ENCODE measurements at regions not wholly inside any gene's neighbourhood (a gene's known extent, or its start where the extent isn't known, plus 50 kb on each side); places are given as distances from the start of the nearest gene placed in this dataset.

DNA sequence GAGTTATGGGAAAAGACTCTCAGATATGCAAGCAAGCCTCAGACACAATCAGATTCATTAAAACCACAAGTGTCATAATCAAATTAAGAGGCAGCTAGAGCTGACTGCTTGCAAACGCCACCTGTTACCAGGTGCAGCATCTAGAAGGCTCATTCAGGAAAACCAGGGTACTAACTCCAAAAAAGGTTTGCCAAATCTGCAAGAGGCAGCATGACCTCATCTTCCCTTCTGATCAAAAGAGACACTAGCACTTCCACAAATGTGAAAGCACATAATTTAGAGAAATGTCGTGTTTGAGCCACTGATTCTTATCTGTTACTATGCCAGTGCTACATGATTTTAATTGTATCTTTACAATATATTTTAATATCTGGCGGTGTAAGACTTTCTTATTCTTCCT lies 123.3 kb upstream of the NANOGP8 start:
- TF ChIP-seq, protein P1, sequence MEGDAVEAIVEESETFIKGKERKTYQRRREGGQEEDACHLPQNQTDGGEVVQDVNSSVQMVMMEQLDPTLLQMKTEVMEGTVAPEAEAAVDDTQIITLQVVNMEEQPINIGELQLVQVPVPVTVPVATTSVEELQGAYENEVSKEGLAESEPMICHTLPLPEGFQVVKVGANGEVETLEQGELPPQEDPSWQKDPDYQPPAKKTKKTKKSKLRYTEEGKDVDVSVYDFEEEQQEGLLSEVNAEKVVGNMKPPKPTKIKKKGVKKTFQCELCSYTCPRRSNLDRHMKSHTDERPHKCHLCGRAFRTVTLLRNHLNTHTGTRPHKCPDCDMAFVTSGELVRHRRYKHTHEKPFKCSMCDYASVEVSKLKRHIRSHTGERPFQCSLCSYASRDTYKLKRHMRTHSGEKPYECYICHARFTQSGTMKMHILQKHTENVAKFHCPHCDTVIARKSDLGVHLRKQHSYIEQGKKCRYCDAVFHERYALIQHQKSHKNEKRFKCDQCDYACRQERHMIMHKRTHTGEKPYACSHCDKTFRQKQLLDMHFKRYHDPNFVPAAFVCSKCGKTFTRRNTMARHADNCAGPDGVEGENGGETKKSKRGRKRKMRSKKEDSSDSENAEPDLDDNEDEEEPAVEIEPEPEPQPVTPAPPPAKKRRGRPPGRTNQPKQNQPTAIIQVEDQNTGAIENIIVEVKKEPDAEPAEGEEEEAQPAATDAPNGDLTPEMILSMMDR (IDR thresholded peaks at IDR 0.05; ENCODE audit: low read depth, low read length, missing control alignments) = no peak
- H3K4me3 ChIP-seq (ENCODE audit: low read depth, low read length) = no peak overlapping the region
- in situ Hi-C loops (cut with HindIII; ENCODE audit: low sequenced_read_pairs) = no loop called here
- DNase-seq (ENCODE audit: low read depth) = no peak

DNA sequence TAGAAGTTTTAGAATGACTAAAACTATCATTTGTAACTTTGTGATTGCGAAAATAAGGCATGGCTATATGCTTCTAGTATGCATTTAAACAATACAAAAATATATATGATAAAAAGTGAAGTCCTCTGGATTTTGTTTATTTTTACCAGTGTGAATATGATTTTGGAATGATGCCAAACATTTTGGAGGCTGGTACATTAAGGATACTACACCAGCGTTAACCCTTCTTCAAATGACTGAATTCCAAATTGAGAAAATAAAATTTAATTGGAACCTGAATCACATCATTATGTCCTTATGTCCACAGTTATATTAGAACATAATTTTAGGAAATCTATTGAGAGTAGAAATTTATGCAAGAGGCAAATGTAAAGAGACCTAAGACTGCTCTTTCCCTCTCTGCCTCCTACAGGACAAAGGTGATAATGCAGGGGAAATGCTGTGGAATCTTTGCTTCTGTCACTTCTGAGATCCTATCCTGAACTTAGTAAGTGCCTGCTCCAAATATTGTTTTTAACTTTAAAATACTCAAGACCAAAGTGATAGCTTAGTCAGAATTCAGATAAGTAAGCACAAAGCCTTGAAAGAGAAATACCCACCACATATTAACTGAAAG lies 121.1 kb upstream of the NANOGP8 start:
- TF ChIP-seq, protein P1 (IDR thresholded peaks at IDR 0.05; ENCODE audit: low read depth, low read length, missing control alignments) = peak; percentile 35
- no peak for DNase-seq (ENCODE audit: low read depth)
- in situ Hi-C loops (cut with HindIII; ENCODE audit: low sequenced_read_pairs) = no loop called here
- no peak overlapping the region for H3K4me3 ChIP-seq (ENCODE audit: low read depth, low read length)

DNA sequence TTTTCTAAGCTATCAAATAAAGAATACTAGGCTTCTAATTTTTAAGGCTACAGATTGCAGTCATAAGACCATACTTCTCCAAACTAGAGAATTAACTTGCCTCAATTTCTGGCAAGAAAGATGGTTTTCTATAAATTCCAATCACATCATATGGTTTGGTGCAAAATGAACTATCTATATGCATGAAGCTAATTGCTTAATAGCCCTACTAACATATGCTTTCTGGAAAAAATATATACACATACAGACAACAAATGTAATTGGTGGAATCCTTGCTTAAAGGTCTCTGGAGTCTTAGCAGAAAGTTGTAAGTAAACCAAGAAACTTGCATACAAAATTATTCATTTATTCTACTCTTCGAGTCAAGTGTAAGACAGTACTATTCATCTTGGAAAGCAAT lies 113.1 kb upstream of the NANOGP8 start:
- TF ChIP-seq, protein P1 (IDR thresholded peaks at IDR 0.05; ENCODE audit: low read depth, low read length, missing control alignments) = no peak
- DNase-seq (ENCODE audit: low read depth) = no peak
- no peak overlapping the region for H3K4me3 ChIP-seq (ENCODE audit: low read depth, low read length)
- in situ Hi-C loops (cut with HindIII; ENCODE audit: low sequenced_read_pairs) = no loop called here

DNA sequence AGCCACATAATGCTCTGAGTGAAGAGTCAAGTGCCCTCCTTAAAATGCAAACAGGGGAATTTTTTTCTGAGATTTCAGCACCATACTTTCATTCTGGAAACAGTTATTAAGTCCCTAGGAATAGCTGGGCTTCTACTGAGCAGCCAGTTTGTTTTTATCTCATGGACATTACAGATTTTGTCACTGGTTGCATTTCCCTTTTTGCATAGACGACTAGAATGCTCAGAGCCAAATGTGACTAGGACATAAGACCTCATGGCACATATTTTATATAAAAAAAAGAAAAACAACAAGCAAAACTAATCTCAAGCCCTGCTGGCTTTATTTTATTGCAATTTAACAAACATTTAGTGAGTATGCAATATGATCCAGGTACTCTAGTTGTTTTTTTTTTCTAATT lies 112.7 kb upstream of the NANOGP8 start:
- TF ChIP-seq, protein P1 (IDR thresholded peaks at IDR 0.05; ENCODE audit: low read depth, low read length, missing control alignments) = no peak
- H3K4me3 ChIP-seq (ENCODE audit: low read depth, low read length) = no peak overlapping the region
- in situ Hi-C loops (cut with HindIII; ENCODE audit: low sequenced_read_pairs) = no loop called here
- DNase-seq (ENCODE audit: low read depth) = no peak

DNA sequence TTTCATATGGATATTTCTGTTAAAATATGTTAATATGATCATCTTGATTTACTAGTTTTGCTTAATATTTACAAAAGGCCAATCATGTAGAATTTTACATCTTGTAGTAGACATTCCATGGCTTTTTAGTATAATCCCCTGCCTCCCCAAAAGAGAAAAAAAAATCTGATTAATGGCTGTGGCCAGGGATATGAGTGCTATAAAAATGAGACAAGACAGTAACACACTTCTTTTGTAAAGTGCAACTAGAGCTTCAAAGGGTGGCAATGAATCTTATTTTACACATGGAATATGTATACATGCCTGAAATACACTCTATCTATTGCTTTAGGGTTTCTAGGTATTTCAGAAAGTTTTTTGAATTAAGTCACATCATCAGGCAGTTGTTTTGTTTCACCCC lies 112.2 kb upstream of the NANOGP8 start:
- in situ Hi-C loops (cut with HindIII; ENCODE audit: low sequenced_read_pairs) = no loop called here
- H3K4me3 ChIP-seq (ENCODE audit: low read depth, low read length) = no peak overlapping the region
- no peak for DNase-seq (ENCODE audit: low read depth)
- TF ChIP-seq, protein P1 (IDR thresholded peaks at IDR 0.05; ENCODE audit: low read depth, low read length, missing control alignments) = no peak

DNA sequence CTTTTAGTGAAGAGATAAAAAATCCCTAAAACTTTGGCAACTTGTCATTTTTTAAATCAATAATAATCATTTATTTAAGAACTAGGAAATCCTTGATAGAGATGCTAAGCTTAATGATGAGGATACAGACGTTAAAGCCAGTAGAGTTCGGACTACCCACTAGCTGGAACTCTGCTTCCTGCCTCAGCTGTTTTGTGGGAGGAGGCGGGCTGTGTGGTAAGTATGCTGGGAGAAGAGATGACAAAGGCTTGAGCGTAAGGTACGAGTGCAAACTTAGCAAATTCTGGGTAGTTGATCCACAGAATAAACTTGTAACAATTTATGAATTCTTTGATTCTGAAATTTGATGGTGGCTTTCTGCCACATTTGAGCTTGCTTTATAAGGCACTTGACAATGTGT lies 111.2 kb upstream of the NANOGP8 start:
- no peak for DNase-seq (ENCODE audit: low read depth)
- in situ Hi-C loops (cut with HindIII; ENCODE audit: low sequenced_read_pairs) = no loop called here
- H3K4me3 ChIP-seq (ENCODE audit: low read depth, low read length) = no peak overlapping the region
- TF ChIP-seq, protein P1 (IDR thresholded peaks at IDR 0.05; ENCODE audit: low read depth, low read length, missing control alignments) = no peak

All from astrocyte of the cerebellum (primary cell).